HUES6 (cell line): ENCODE measurements at regions not wholly inside any gene's neighbourhood (a gene's known extent, or its start where the extent isn't known, plus 50 kb on each side); places are given as distances from the start of the nearest gene placed in this dataset.
"Not testable (repeated sequence)": the region's sequence is repeated elsewhere in the genome, so short reads cannot be mapped to it uniquely, and the experiment has no call there.

Experiments
- H3K27ac ChIP-seq: 2 replicates; pipeline ENCODE4 v1.7.0; 2013; ENCODE audit warnings: low read depth, mild to moderate bottlenecking, low read length, inconsistent platforms
- H3K27me3 ChIP-seq: 2 replicates; pipeline ENCODE4 v1.6.1; 2013; ENCODE audit warnings: low read length; ENCODE audit not compliant: control insufficient read depth, insufficient read depth
- H3K36me3 ChIP-seq: 2 replicates; pipeline ENCODE4 v1.6.1; 2013; ENCODE audit warnings: low read length; ENCODE audit not compliant: control insufficient read depth, insufficient read depth
- H3K4me1 ChIP-seq: 2 replicates; pipeline ENCODE4 v1.6.1; 2013; ENCODE audit warnings: low read length; ENCODE audit not compliant: control insufficient read depth, insufficient read depth
- H3K4me3 ChIP-seq: 2 replicates; pipeline ENCODE4 v1.5.1; 2013; ENCODE audit warnings: low read depth, low read length
- H3K9ac ChIP-seq: one replicate; pipeline ENCODE4 v1.6.1; 2013; ENCODE audit warnings: mild to moderate bottlenecking, low read length
- H3K9me3 ChIP-seq: 2 replicates; pipeline ENCODE4 v1.6.1; 2013; ENCODE audit warnings: low read depth, low read length; ENCODE audit not compliant: control insufficient read depth, insufficient read depth

DNA sequence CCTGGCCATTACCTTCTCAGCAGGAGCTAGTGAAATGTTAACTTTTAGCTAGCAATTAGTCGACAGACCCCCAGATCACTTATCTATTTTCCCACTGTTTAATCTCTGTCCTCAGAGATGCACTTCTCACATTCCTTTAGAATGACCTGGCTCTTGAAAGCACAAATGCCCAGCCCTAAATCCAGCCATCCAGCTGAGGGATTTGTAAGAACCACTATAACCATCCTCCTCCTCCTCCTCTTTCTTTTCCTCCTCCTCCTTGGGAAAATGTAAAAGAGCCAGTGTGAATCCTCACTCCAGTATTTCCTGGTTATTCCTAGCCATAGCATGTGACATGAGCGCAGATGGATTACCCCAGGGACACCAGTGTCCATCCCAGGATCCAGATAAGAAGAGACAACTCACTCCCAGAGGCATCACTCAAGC is 124.3 kb downstream of the ENC1 start:
- Histone ChIP-seq H3K9me3 (no peaks in the 10 kb centered on the region), H3K9ac (peak overlapping the region; percentile 30), H3K27ac (no peak overlapping the region; the same call in 1 of the 2 replicates), H3K4me1 (peaks cover 44% of the 10 kb centered on the region), H3K27me3 (no peaks in the 10 kb centered on the region), H3K4me3 (no peak overlapping the region), H3K36me3 (no peaks in the 10 kb centered on the region)

DNA sequence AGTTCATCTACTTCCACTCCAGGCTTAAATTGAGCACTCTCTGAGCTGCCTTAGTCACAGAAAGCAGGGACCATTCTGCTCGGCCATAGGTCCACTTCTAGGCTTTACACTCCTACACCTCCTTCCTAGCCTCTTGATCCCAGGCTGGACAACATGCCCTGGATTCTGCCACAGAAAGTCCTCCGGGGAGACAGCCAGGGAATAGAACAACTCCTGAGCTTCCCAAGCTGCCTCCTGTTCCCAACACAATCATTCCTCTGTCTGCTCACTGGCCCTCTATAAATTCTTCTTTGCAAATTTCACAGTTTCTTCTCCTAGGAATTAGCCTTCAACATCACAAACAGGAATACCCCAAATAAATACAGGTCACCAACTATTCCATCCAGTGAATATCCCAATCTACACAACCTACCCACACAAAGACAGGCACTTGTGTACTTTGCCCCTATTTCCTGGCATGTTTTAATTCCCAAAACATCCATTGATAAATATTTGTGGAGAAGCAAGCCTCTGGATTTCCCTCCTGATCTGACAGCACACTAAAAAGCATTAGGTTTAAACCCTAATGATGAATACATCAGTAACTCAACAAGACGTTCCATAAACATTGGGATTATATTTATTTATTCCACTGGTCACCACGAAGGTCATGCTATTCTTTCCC is 125.5 kb downstream of the ENC1 start:
- Histone ChIP-seq H3K27ac (no peak overlapping the region), H3K4me3 (no peak overlapping the region), H3K4me1 (peaks cover 44% of the 10 kb centered on the region), H3K9me3 (no peaks in the 10 kb centered on the region), H3K36me3 (no peaks in the 10 kb centered on the region), H3K27me3 (no peaks in the 10 kb centered on the region), H3K9ac (no peak overlapping the region)

DNA sequence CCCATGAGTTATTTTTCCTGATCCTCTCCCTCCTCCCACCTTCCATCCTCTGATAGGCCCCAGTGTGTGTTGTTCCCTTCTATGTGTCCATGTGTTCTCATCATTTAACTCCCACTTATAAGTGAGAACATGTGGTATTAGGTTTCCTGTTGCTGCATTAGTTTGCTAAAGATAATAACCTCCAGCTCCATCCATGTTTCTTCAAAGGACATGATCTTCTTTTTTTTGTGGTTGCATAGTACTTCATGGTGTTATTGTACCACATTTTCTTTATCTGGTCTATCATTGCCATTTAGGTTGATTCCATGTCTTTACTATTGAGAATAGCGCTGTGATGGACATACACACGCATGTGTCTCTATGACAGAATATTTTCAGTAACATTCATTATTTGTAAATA is 128.8 kb downstream of the ENC1 start:
- not testable (repeated sequence) for H3K9ac ChIP-seq, H3K36me3 ChIP-seq, H3K27ac ChIP-seq, H3K27me3 ChIP-seq, H3K9me3 ChIP-seq, H3K4me3 ChIP-seq
- peaks cover 28% of the 10 kb centered on the region for H3K4me1 ChIP-seq

DNA sequence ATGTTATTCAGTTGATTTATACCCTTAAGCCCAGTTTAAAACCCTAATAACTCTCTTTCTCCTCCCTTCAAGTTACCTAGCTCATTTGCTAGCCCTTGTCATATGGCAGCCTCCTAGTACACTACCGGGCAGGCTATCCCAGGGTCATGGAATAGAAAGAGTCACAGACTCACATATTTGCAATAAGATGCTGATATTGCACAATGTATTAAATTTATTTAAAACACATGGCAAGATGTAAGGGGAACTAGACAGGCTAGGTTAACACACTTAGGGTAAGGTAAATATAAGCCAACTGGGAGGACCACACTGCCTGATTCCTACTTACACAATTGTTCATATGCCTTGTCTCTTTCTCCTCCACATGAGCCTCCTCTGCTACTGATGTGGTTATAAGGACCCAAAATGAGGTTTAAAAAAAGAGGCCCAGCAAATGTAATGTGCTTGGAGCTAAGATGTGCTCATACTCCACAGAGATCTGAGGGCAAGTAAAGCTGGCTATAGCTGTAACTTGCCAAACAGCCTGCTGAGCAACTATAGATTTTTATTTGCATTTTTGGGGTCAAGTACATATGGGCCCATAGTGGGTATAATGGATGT is 130.0 kb downstream of the ENC1 start:
- H3K9me3 ChIP-seq: no peaks in the 10 kb centered on the region
- H3K36me3 ChIP-seq: no peaks in the 10 kb centered on the region
- no peaks in the 10 kb centered on the region for H3K27me3 ChIP-seq
- peaks cover 26% of the 10 kb centered on the region; the same call in 1 of the 2 replicates for H3K4me1 ChIP-seq
- no peak overlapping the region for H3K4me3 ChIP-seq
- no peak overlapping the region for H3K27ac ChIP-seq
- H3K9ac ChIP-seq: no peak overlapping the region

DNA sequence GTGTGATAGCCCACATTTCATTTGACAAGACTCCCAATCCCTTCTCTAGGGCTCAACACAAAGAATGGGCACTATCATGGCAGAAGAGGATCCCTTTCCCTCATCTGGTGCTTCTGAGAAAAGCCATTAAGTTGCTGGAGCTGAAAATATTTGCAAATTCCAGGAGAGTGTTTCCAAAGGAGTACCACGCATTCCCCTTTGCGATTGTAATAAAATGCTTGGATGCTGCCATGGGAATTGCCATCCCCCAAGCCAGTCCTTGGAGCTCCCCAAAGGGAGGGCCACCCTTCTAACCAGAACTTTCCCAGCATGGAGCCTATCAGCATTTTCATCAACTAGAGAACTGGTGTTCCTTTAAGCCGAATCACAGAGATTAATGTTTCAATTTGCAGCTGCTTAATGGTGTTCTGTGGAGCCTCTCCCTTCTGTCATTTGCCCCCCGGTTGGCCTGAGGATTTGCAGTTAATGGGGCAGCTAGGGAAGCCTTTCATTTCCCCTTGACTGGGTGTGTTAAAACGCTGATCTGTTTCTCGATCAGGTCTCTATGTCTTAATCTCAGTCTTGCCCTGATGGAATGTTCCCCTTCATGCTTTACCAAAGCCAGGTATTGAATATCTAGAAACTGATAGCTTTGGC is 133.0 kb downstream of the ENC1 start:
- Histone ChIP-seq H3K4me3 (no peak overlapping the region), H3K9ac (no peak overlapping the region), H3K27ac (no peak overlapping the region), H3K36me3 (no peaks in the 10 kb centered on the region), H3K27me3 (no peaks in the 10 kb centered on the region), H3K4me1 (peaks cover 18% of the 10 kb centered on the region; the same call in 1 of the 2 replicates), H3K9me3 (no peaks in the 10 kb centered on the region)

DNA sequence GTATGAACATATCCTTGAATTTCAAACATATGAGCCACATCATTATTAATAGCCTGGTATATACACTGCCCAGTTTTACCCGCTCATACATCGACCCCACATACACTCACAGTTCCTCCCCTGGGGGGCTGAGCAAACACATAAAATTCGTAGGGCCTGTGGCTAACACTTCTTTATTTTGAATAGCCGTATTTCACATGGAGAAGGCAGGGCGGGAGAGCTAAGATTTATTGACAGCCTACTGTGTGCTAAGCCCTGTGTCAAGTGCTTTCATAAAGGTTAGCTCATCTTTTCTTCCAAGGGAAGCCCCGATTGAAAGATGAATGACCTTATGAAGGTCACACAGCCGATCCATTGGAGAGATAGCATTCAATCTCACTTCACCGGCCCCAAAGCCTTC is 134.4 kb downstream of the ENC1 start:
- no peak overlapping the region for H3K27ac ChIP-seq
- H3K9ac ChIP-seq: no peak overlapping the region
- no peaks in the 10 kb centered on the region for H3K27me3 ChIP-seq
- no peaks in the 10 kb centered on the region for H3K36me3 ChIP-seq
- no peak overlapping the region for H3K4me3 ChIP-seq
- H3K9me3 ChIP-seq: no peaks in the 10 kb centered on the region
- H3K4me1 ChIP-seq: peaks cover 18% of the 10 kb centered on the region; the same call in 1 of the 2 replicates

DNA sequence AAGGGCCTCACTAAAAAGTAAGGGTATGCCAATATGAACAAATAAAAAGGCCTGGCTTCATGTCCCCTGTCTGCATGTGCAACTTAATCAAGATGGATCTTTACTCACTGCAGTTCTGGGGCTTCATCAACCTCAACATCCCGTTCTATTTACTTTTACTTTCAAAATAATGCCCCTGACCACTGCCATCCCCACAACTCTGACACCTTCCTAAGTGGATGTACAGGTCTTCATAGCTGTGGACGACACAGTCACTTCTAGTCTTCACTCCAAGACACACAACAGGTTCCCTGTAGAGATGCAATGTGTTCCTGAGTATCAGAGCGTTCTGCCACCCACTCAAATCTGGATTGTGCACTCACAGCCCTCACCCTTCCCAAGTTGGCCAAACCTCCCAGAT is 136.1 kb downstream of the ENC1 start:
- no peaks in the 10 kb centered on the region for H3K36me3 ChIP-seq
- H3K4me1 ChIP-seq: peaks cover 31% of the 10 kb centered on the region
- no peaks in the 10 kb centered on the region for H3K27me3 ChIP-seq
- H3K9ac ChIP-seq: no peak overlapping the region
- no peak overlapping the region for H3K27ac ChIP-seq
- no peaks in the 10 kb centered on the region for H3K9me3 ChIP-seq
- no peak overlapping the region for H3K4me3 ChIP-seq

DNA sequence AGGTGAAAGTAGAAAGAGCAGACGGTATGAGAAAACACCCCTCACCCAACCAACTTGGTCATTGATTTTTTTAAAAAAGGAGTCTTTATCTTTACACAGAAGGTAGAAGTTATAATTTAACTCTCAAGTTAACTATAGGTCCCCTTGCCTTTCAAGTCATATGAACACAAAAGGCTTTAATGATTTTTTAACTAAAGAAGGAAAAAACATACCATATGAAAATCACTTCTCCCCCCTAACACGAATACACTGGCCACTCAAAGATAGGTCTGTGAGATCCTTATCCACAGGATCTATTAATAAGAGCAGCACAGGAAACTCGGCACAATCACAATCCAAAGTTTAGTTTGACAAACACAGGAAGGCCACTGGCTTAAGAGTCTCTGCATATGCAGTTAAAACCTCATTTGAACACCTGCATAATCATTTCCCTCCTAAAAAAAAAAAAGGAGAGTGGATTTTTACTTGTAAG is 138.0 kb downstream of the ENC1 start:
- H3K9me3 ChIP-seq: no peaks in the 10 kb centered on the region
- H3K36me3 ChIP-seq: no peaks in the 10 kb centered on the region
- H3K4me3 ChIP-seq: no peak overlapping the region
- H3K9ac ChIP-seq: no peak overlapping the region
- no peak overlapping the region for H3K27ac ChIP-seq
- H3K27me3 ChIP-seq: no peaks in the 10 kb centered on the region
- H3K4me1 ChIP-seq: peaks cover 38% of the 10 kb centered on the region

DNA sequence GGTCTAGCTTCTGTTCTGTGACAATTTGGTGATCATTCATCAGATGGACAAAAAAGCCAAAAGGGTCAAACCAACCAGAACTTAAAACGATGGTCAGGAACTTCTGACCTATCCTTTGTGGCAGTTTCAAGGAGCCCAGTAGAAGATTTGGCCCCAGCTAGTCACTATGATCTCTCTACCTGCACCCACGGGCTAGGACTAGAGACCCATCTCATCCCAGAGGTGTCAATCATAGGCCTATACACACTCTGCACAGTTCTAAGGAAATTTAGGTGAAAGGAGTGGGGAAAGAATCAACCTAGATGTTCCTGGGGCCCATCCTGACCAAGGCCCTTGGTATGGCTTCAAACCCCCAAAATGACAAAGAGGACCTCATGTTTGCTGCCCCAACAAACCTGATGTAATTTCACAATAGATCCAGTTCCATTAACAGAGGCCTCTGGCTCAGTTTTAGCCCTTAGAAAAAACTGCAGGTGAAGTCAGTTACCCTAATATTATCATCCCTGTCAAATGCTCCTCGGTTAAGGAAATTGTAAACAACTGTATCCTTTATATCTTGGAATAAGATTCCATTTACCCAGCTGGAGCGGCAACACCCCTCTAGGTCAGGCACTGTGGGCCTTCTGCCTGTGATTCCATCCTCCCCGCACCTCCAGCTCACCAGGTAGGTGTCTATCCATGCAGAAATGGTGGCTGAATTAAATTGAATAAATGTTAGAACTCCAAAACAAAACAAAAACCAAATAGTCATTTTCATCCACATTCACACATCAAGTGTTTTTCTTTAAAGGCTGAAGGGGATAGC is 138.7 kb downstream of the ENC1 start:
- Histone ChIP-seq H3K9me3 (no peaks in the 10 kb centered on the region), H3K36me3 (no peaks in the 10 kb centered on the region), H3K4me1 (peaks cover 34% of the 10 kb centered on the region), H3K9ac (no peak overlapping the region), H3K27ac (no peak overlapping the region), H3K4me3 (no peak overlapping the region), H3K27me3 (no peaks in the 10 kb centered on the region)

DNA sequence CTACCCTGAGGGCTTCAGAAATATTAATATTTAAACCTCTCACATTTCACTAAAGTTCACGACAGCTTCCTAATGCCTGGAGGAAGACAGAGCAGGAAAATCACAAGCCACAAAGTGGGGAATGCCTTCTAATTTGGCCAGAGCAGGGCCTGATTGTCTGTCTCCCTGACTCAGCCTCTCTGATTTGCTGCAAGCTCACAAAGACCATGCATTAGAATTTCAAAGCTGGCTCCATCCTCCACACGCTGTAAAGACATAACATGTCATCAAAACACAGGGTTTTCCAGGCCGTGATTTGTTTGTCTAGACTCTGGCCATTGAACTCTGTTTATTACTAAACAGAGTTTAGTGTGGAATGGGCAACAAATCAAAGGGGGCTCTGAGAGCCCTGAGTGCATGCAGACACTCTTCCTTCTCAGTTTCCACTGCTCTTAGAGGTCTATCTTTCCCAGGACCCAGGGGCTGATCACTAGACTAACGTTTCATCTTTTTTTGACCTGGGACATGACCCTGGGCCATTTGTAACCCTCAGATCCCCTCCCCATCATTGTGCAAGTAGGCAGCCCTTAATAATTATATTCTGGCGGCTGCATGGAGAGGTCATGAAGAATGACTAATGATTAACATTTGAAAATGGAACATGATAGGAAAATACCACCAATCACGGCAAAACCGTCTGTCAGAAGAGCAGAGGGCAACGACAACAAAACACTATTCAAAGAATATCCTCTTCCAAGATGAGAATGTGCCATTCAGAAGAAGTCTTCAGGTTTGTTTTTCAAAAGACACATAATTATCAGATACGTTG is 140.2 kb downstream of the ENC1 start:
- Histone ChIP-seq H3K9ac (no peak overlapping the region), H3K27me3 (no peaks in the 10 kb centered on the region), H3K27ac (no peak overlapping the region), H3K36me3 (no peaks in the 10 kb centered on the region), H3K9me3 (no peaks in the 10 kb centered on the region), H3K4me1 (peaks cover 21% of the 10 kb centered on the region), H3K4me3 (no peak overlapping the region)
